GM12878 (cell line): ENCODE measurements at regions not wholly inside any gene's neighbourhood (a gene's known extent, or its start where the extent isn't known, plus 50 kb on each side); places are given as distances from the start of the nearest gene placed in this dataset.

ENCODE experiments used
- ATAC-seq: fragments of 200-7000 bp; cut with Tn5 transposase; 3 replicates; pipeline ENCODE4 v1.9.1; 2020; ENCODE audit warnings: mild to moderate bottlenecking, moderate library complexity
- BruUV-seq: library from RNA; stranded (reverse); fragments of 400-500 nt; replicated peaks from 2 replicates; lab custom pipeline; 2021; lab: Mats Ljungman, UMichigan
- CTCF ChIA-PET: fragments of 300-600 bp; sonication (Branson Sonifier 250); formaldehyde crosslinking; extraction: SDS; loops from one replicate; lab custom pipeline; 2021; ENCODE audit warnings: inconsistent platforms; lab: Yijun Ruan, JAX
- POLR2A ChIA-PET: fragments of 350-600 bp; formaldehyde crosslinking; extraction: SDS; loops from one replicate; lab custom pipeline; 2021; ENCODE audit warnings: inconsistent platforms; lab: Charles Lee
- RAD21 ChIA-PET: fragments of 300-600 bp; sonication (Branson Sonifier 250); formaldehyde crosslinking; loops from one replicate; lab custom pipeline; 2023; ENCODE audit warnings: antibody characterized with exemption; ENCODE audit not compliant: unreplicated experiment; lab: Charles Lee
- SMC1A ChIA-PET: fragments of 300-600 bp; sonication (Branson Sonifier 250); formaldehyde crosslinking; loops from one replicate; lab custom pipeline; 2023; ENCODE audit not compliant: unreplicated experiment, uncharacterized antibody; lab: Charles Lee
- DNase-seq: peaks from one replicate; pipeline ENCODE4 v3.0.0-alpha.2; 2011; ENCODE audit warnings: low read depth, low spot score
- FAIRE-seq: peaks from 3 replicates; lab custom pipeline; 2011; peaks lifted over from hg19 to GRCh38; lab: Jason Lieb, UNC
- H2AFZ ChIP-seq: 2 replicates; pipeline ENCODE4 v1.6.0; 2011; ENCODE audit warnings: low read depth, low read length, control low read depth; ENCODE audit not compliant: control insufficient read depth
- H3K27ac ChIP-seq: 2 replicates; pipeline ENCODE4 v1.5.1; 2011; ENCODE audit warnings: control low read depth; ENCODE audit not compliant: control insufficient read depth, insufficient read depth
- H3K27me3 ChIP-seq, 2 experiments: replicated peaks in 1 of 2; 2 replicates each; pipeline versions ENCODE4 v1.6.0 to v1.6.1; 2011; ENCODE audit warnings: low read length in 1 of 2; ENCODE audit not compliant: control insufficient read depth in 2 of 2, insufficient read depth in 2 of 2
- H3K36me3 ChIP-seq, 2 experiments: 2 replicates each; pipeline ENCODE4 v1.5.1; 2011; ENCODE audit warnings: low read length in 1 of 2; ENCODE audit not compliant: control insufficient read depth in 2 of 2, insufficient read depth in 2 of 2
- H3K4me1 ChIP-seq: 2 replicates; pipeline ENCODE4 v1.6.1; 2011; ENCODE audit warnings: mild to moderate bottlenecking, low read length, moderate library complexity, mixed read lengths; ENCODE audit not compliant: control insufficient read depth, insufficient read depth
- H3K4me2 ChIP-seq: 2 replicates; pipeline ENCODE4 v1.6.0; 2011; ENCODE audit warnings: control low read depth; ENCODE audit not compliant: control insufficient read depth, insufficient read depth
- H3K4me3 ChIP-seq: fragments of 200-600 bp; sonication (generic); 2 replicates; pipeline ENCODE4 v1.5.1; 2016
- H3K79me2 ChIP-seq: 2 replicates; pipeline ENCODE4 v1.6.0; 2011; ENCODE audit warnings: low read length; ENCODE audit not compliant: control insufficient read depth, insufficient read depth
- H3K9ac ChIP-seq: 2 replicates; pipeline ENCODE4 v1.8.0; 2011; ENCODE audit warnings: low read length, control low read depth, mixed read lengths; ENCODE audit not compliant: control insufficient read depth, insufficient read depth
- H3K9me3 ChIP-seq: replicated peaks from 3 replicates; pipeline ENCODE4 v1.5.1; 2011; ENCODE audit warnings: mild to moderate bottlenecking, low read length; ENCODE audit not compliant: control insufficient read depth, insufficient read depth
- H4K20me1 ChIP-seq: 2 replicates; pipeline ENCODE4 v1.6.0; 2011; ENCODE audit not compliant: control insufficient read depth, insufficient read depth
- EGR1 ChIP-seq, 2 experiments: IDR thresholded peaks; 1 replicate in 1 of 2; 2 replicates in 1 of 2; pipeline ENCODE4 v1.6.1; 2011 to 2012; ENCODE audit warnings: low read depth in 2 of 2, low read length in 2 of 2, borderline replicate concordance in 1 of 2, mild to moderate bottlenecking in 1 of 2, moderate library complexity in 1 of 2
- IRF3 ChIP-seq: fragments of 450-650 bp; IDR thresholded peaks from 2 replicates; pipeline ENCODE4 v1.6.1; 2014; ENCODE audit warnings: mild to moderate bottlenecking
- KAT2A ChIP-seq: conservative IDR thresholded peaks from 2 replicates; pipeline ENCODE4 v1.6.1; 2011; ENCODE audit warnings: low read depth, low read length; ENCODE audit not compliant: control insufficient read depth
- POLR2A ChIP-seq: IDR thresholded peaks from 2 replicates; pipeline ENCODE4 v1.6.1; 2011; ENCODE audit warnings: low read depth, mild to moderate bottlenecking, low read length
- RAD21 ChIP-seq: IDR thresholded peaks from 2 replicates; pipeline ENCODE4 v1.6.1; 2011; ENCODE audit warnings: mild to moderate bottlenecking, low read depth, low read length, moderate library complexity; ENCODE audit not compliant: insufficient read depth
- REST ChIP-seq: IDR thresholded peaks from 2 replicates; pipeline ENCODE4 v1.6.1; 2012; ENCODE audit warnings: mild to moderate bottlenecking, low read depth, low read length
- WGBS: methylation state at CpG from one replicate; pipeline ENCODE4 v1.1.6; 2016; ENCODE audit warnings: low lambda C conversion rate; ENCODE audit not compliant: insufficient replicate concordance, insufficient coverage; ENCODE audit errors: missing lambda C conversion rate; 5-methylcytosine and 5-hydroxymethylcytosine counted together
- in situ Hi-C: fragments of 300-500 bp; cut with MboI; formaldehyde crosslinking; loops from 9 replicates; pipeline ENCODE4 v1.14.3; 2018; ENCODE audit warnings: mixed read lengths
- intact Hi-C: fragments of 100-400 bp; cut with micrococcal nuclease; formaldehyde crosslinking; loops from one replicate; pipeline ENCODE4 v1.14.2; 2022; ENCODE audit not compliant: unreplicated experiment

GRCh38 chr1:228823200-228823599 is 87.9 kb downstream of the RHOU start:
- no peak overlapping the region for H3K27ac ChIP-seq
- DNase-seq (no peak), ATAC-seq (no peak), FAIRE-seq (no peak)
- in situ Hi-C loops (no loop called here), intact Hi-C loops (no loop called here)
- H3K4me3 ChIP-seq: no peak overlapping the region
- H3K36me3 ChIP-seq: no peaks in the 10 kb centered on the region
- no peaks in the 10 kb centered on the region; the same call in 2 of the 3 replicates for H3K9me3 ChIP-seq
- TF ChIP-seq KAT2A (no peak), POLR2A (no peak), REST (no peak), IRF3 (no peak), RAD21 (no peak), EGR1 (IDR thresholded peaks at IDR 0.05; ENCODE audit: borderline replicate concordance in 1 of 2, low read depth in 2 of 2, low read length in 2 of 2) (no peak)
- H3K4me1 ChIP-seq: no peaks in the 10 kb centered on the region
- H3K79me2 ChIP-seq: no peaks in the 10 kb centered on the region
- ChIA-PET RAD21 (no interaction called here), POLR2A (no interaction called here), CTCF (no interaction called here), SMC1A (interaction anchor here (1.3 to 1.4 kb wide), 2 partner anchors 15 to 26 kb away, joined by 3 to 6 read pairs; no protein-coding TSS in a partner anchor)
- no peaks in the 10 kb centered on the region for H4K20me1 ChIP-seq
- no peak overlapping the region for H2AFZ ChIP-seq
- no TSS peak for BruUV-seq
- no peaks in the 10 kb centered on the region for H3K27me3 ChIP-seq
- WGBS: 47% methylated on average over 3 of the region's 3 CpGs
- no peak overlapping the region for H3K9ac ChIP-seq
- H3K4me2 ChIP-seq: no peak overlapping the region
